OCI-LY7 (cell line): ENCODE measurements at regions not wholly inside any gene's neighbourhood (a gene's known extent, or its start where the extent isn't known, plus 50 kb on each side); places are given as distances from the start of the nearest gene placed in this dataset.

Experiments
- BruUV-seq: library from RNA; stranded (reverse); fragments of 400-500 nt; replicated peaks from 2 replicates; lab custom pipeline; 2021; lab: Mats Ljungman, UMichigan
- CTCF ChIA-PET: fragments of 300-600 bp; sonication (Branson Sonifier 250); formaldehyde crosslinking; loops from one replicate; lab custom pipeline; 2022; ENCODE audit warnings: antibody characterized with exemption; ENCODE audit not compliant: unreplicated experiment; lab: Charles Lee
- POLR2A ChIA-PET: fragments of 300-600 bp; sonication (Branson Sonifier 250); formaldehyde crosslinking; loops from one replicate; lab custom pipeline; 2022; ENCODE audit warnings: antibody characterized with exemption; lab: Charles Lee
- DNase-seq: peaks from one replicate; pipeline ENCODE4 v3.0.0-alpha.2; 2015; ENCODE audit warnings: low spot score
- H2AFZ ChIP-seq: fragments of 200-600 bp; sonication (generic), shearing (Covaris generic); 2 replicates; pipeline ENCODE4 v1.6.1; 2014; ENCODE audit warnings: mild to moderate bottlenecking, antibody characterized with exemption, low read length, moderate library complexity
- H3K27ac ChIP-seq: fragments of 200-600 bp; sonication (generic); 2 replicates; pipeline ENCODE4 v1.5.1; 2014; ENCODE audit warnings: mixed run types, low read depth, mild to moderate bottlenecking, moderate library complexity, low read length, inconsistent platforms; ENCODE audit not compliant: poor library complexity, severe bottlenecking
- H3K36me3 ChIP-seq: fragments of 200-600 bp; sonication (generic); 2 replicates; pipeline ENCODE4 v1.6.1; 2014; ENCODE audit warnings: mild to moderate bottlenecking, antibody characterized with exemption, low read length, moderate library complexity, mixed read lengths; ENCODE audit not compliant: insufficient read depth
- H3K4me1 ChIP-seq: fragments of 200-600 bp; sonication (generic); 2 replicates; pipeline ENCODE4 v1.5.1; 2014; ENCODE audit warnings: mild to moderate bottlenecking, low read length; ENCODE audit not compliant: insufficient read depth, poor library complexity, severe bottlenecking
- H3K4me2 ChIP-seq: fragments of 200-600 bp; sonication (generic); 2 replicates; pipeline ENCODE4 v1.6.1; 2014; ENCODE audit warnings: mild to moderate bottlenecking, low read length
- H3K4me3 ChIP-seq: fragments of 200-600 bp; sonication (generic); 2 replicates; pipeline ENCODE4 v1.5.1; 2014; ENCODE audit warnings: mild to moderate bottlenecking, low read depth, low read length; ENCODE audit not compliant: poor library complexity, severe bottlenecking
- H3K79me2 ChIP-seq: fragments of 200-600 bp; sonication (generic); 2 replicates; pipeline ENCODE4 v1.6.1; 2016; ENCODE audit warnings: low read depth, mild to moderate bottlenecking, low read length, moderate library complexity, mixed read lengths; ENCODE audit not compliant: insufficient read depth
- H3K9me2 ChIP-seq: fragments of 200-600 bp; sonication (generic); 2 replicates; pipeline ENCODE4 v1.6.1; 2016; ENCODE audit warnings: mild to moderate bottlenecking, low read length, mixed read lengths; ENCODE audit not compliant: insufficient read depth
- H3K9me3 ChIP-seq: fragments of 200-600 bp; sonication (generic); 2 replicates; pipeline ENCODE4 v1.6.1; 2014; ENCODE audit warnings: mild to moderate bottlenecking, mixed run types, low read length, mixed read lengths
- H4K20me1 ChIP-seq: fragments of 200-600 bp; sonication (generic); 2 replicates; pipeline ENCODE4 v1.6.1; 2014; ENCODE audit warnings: mild to moderate bottlenecking, antibody characterized with exemption, low read length, moderate library complexity, mixed read lengths; ENCODE audit not compliant: insufficient read depth
- EZH2phosphoT487 ChIP-seq: fragments of 200-600 bp; sonication (generic); IDR thresholded peaks from 2 replicates; pipeline ENCODE4 v1.6.1; 2018; ENCODE audit warnings: low read depth, borderline replicate concordance, mild to moderate bottlenecking, mixed run types, antibody characterized with exemption, low read length, moderate library complexity, mixed read lengths
- intact Hi-C: fragments of 100-400 bp; cut with micrococcal nuclease; formaldehyde crosslinking; loops from one replicate; pipeline ENCODE4 v1.10.0; 2022; ENCODE audit not compliant: unreplicated experiment
- TF ChIP-seq, protein P1 (sequence below): fragments of 200-600 bp; sonication (generic); conservative IDR thresholded peaks from 2 replicates; pipeline ENCODE4 v1.5.1; 2014; ENCODE audit warnings: mild to moderate bottlenecking, antibody characterized with exemption, low read length, moderate library complexity, mixed read lengths

DNA sequence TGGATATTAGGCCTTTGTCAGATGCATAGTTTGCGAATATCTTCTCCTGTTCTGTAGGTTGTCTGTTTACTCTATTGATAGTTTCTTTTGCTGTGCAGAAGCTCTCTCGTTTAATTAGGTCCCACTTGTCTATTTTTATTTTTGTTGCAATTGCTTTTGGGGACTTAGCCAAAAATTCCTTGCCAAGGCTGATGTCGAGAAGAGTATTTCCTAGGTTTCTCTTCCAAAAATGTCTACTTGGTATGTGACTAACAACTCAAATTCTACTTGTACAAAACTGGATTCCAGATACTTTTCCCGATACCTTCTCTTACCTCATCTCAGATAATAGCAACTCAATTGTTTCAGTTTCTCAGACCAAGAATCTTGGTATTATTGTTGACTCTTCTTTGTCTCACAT lies 142.4 kb upstream of the GLRA2 start:
- no TSS peak for BruUV-seq
- intact Hi-C loops, result no loop called here
- CTCF ChIA-PET, result no interaction called here
- Histone ChIP-seq H3K9me3 (no peaks in the 10 kb centered on the region), H4K20me1 (no peaks in the 10 kb centered on the region), H3K27ac (no peak overlapping the region), H3K9me2 (no peaks in the 10 kb centered on the region), H3K4me2 (no peak overlapping the region), H3K79me2 (no peaks in the 10 kb centered on the region), H3K36me3 (no peaks in the 10 kb centered on the region), H2AFZ (no peak overlapping the region), H3K4me1 (no peaks in the 10 kb centered on the region), H3K4me3 (no peak overlapping the region)
- POLR2A ChIA-PET, result no interaction called here
- no peak for TF ChIP-seq EZH2phosphoT487
- TF ChIP-seq, protein P1, sequence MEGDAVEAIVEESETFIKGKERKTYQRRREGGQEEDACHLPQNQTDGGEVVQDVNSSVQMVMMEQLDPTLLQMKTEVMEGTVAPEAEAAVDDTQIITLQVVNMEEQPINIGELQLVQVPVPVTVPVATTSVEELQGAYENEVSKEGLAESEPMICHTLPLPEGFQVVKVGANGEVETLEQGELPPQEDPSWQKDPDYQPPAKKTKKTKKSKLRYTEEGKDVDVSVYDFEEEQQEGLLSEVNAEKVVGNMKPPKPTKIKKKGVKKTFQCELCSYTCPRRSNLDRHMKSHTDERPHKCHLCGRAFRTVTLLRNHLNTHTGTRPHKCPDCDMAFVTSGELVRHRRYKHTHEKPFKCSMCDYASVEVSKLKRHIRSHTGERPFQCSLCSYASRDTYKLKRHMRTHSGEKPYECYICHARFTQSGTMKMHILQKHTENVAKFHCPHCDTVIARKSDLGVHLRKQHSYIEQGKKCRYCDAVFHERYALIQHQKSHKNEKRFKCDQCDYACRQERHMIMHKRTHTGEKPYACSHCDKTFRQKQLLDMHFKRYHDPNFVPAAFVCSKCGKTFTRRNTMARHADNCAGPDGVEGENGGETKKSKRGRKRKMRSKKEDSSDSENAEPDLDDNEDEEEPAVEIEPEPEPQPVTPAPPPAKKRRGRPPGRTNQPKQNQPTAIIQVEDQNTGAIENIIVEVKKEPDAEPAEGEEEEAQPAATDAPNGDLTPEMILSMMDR, result no peak
- DNase-seq, result no peak

DNA sequence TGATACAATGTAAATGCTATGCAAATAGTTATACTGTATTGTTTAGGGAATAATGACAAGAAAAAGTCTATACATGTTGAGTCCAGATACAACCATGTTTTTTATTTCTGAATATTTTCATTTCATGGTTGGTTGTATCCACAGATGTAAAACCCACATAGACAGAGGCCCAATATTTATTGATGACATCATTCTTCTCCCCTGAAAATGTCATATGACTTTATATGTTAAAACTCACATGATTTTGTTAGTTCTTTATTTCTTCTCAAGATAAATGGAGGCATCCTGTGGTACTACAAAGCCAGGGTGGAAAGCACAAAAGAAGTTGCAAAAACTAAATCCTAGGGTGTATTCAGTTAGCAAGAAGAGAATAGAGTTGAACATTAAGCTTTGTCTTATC lies 149.3 kb upstream of the GLRA2 start:
- no peaks in the 10 kb centered on the region for H3K36me3 ChIP-seq
- CTCF ChIA-PET, result no interaction called here
- H3K4me2 ChIP-seq, result no peak overlapping the region

DNA sequence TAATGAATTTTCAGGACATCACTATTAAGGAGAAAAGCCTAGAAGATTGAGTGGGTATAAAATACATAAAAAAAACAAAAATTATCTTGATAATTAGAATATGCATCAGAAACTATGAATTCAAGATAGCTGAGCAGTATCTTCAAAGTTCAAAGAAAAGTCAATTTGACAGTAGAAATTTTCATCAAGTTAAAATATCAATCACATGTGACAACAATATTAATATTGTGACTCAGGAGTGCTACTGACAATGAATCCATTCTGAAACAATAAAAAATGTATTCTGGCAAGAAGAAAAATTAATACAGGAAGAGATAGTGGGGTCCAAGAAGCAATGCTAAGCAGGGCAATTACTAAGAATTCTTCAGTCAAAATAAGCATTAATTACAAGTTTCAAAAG lies 151.9 kb upstream of the GLRA2 start:
- no peak for DNase-seq
- Histone ChIP-seq H3K36me3 (no peaks in the 10 kb centered on the region), H3K9me3 (no peaks in the 10 kb centered on the region), H3K4me2 (no peak overlapping the region), H3K4me3 (no peak overlapping the region), H3K27ac (no peak overlapping the region), H3K79me2 (no peaks in the 10 kb centered on the region), H3K9me2 (no peaks in the 10 kb centered on the region), H2AFZ (no peak overlapping the region), H4K20me1 (no peaks in the 10 kb centered on the region), H3K4me1 (no peaks in the 10 kb centered on the region)
- no TSS peak for BruUV-seq
- intact Hi-C loops, result no loop called here
- TF ChIP-seq EZH2phosphoT487, result no peak
- TF ChIP-seq, protein P1, result no peak
- POLR2A ChIA-PET, result no interaction called here
- CTCF ChIA-PET, result no interaction called here

More for the DNA sequence above, 149.3 kb upstream of the GLRA2 start:
- no TSS peak for BruUV-seq
- POLR2A ChIA-PET, result no interaction called here
- Histone ChIP-seq H3K9me2 (no peaks in the 10 kb centered on the region), H3K27ac (no peak overlapping the region), H3K4me1 (no peaks in the 10 kb centered on the region), H4K20me1 (no peaks in the 10 kb centered on the region), H2AFZ (no peak overlapping the region), H3K79me2 (no peaks in the 10 kb centered on the region), H3K9me3 (no peaks in the 10 kb centered on the region), H3K4me3 (no peak overlapping the region)
- intact Hi-C loops, result no loop called here
- no peak for DNase-seq
- no peak for TF ChIP-seq EZH2phosphoT487
- TF ChIP-seq, protein P1, result no peak
